K562 (cell line): ENCODE measurements at regions not wholly inside any gene's neighbourhood (a gene's known extent, or its start where the extent isn't known, plus 50 kb on each side); places are given as distances from the start of the nearest gene placed in this dataset.

Experiments used
- ATAC-seq: fragments of 200-7000 bp; cut with Tn5 transposase; 3 replicates; pipeline ENCODE4 v1.9.1; 2020; ENCODE audit warnings: moderate library complexity
- BruUV-seq: library from RNA; stranded (reverse); fragments of 400-500 nt; replicated peaks from 2 replicates; lab custom pipeline; 2021; lab: Mats Ljungman, UMichigan
- CTCF ChIA-PET: fragments of 300-600 bp; formaldehyde crosslinking; extraction: SDS; loops from one replicate; lab custom pipeline; 2021; ENCODE audit warnings: low intra/inter-chr PET ratio; lab: Yijun Ruan, JAX
- POLR2A ChIA-PET: fragments of 300-600, 350-650 bp; sonication (Branson Sonifier 250); formaldehyde crosslinking; extraction: SDS; loops from one replicate; lab custom pipeline; 2021; ENCODE audit warnings: antibody characterized with exemption, inconsistent platforms; lab: Yijun Ruan, JAX
- DNase-seq, 4 experiments: peaks; one replicate each; pipeline versions ENCODE4 v3.0.0 to v3.0.0-alpha.2; 2011 to 2018; ENCODE audit warnings: low spot score in 3 of 4, mixed read lengths in 3 of 4; ENCODE audit errors: extremely low read depth in 1 of 4
- FAIRE-seq: peaks from 2 replicates; lab custom pipeline; 2011; peaks lifted over from hg19 to GRCh38; lab: Jason Lieb, UNC
- H2AFZ ChIP-seq: 2 replicates; pipeline ENCODE4 v1.6.0; 2011; ENCODE audit warnings: low read depth, low read length, control low read depth, inconsistent platforms
- H3K27ac ChIP-seq: fragments of 200-600 bp; 3 replicates; pipeline ENCODE4 v1.8.0; 2011; ENCODE audit warnings: low read depth, mild to moderate bottlenecking, control low read depth, inconsistent platforms, low read length, moderate library complexity, mixed read lengths; ENCODE audit errors: extremely low read depth
- H3K27me3 ChIP-seq, 2 experiments: fragments of 300-600 bp in 1 of 2; 2 replicates in 1 of 2; 3 replicates in 1 of 2; pipeline versions ENCODE4 v1.6.0 to v1.8.0; 2011; ENCODE audit warnings: inconsistent platforms in 2 of 2, low read length in 2 of 2, mild to moderate bottlenecking in 1 of 2, mixed read lengths in 1 of 2, moderate library complexity in 1 of 2; ENCODE audit not compliant: control insufficient read depth in 2 of 2, insufficient read depth in 2 of 2
- H3K36me3 ChIP-seq: fragments of 300-600 bp; 3 replicates; pipeline ENCODE4 v1.8.0; 2011; ENCODE audit warnings: mild to moderate bottlenecking, low read length, inconsistent platforms; ENCODE audit not compliant: control insufficient read depth, insufficient read depth
- H3K4me1 ChIP-seq, 2 experiments: fragments of 200-600 bp in 1 of 2; replicated peaks in 1 of 2; 2 replicates in 1 of 2; 3 replicates in 1 of 2; pipeline versions ENCODE4 v1.5.1 to v1.8.0; 2011; ENCODE audit warnings: inconsistent platforms in 2 of 2, low read length in 2 of 2, mild to moderate bottlenecking in 1 of 2, mixed read lengths in 1 of 2, moderate library complexity in 1 of 2; ENCODE audit not compliant: control insufficient read depth in 2 of 2, insufficient read depth in 2 of 2
- H3K4me2 ChIP-seq: 2 replicates; pipeline ENCODE4 v1.6.1; 2011; ENCODE audit warnings: low read length, control low read depth, inconsistent platforms, mixed read lengths; ENCODE audit not compliant: insufficient read depth
- H3K4me3 ChIP-seq: fragments of 200-600 bp; sonication (generic), shearing (Covaris generic); 2 replicates; pipeline ENCODE4 v1.5.1; 2016; ENCODE audit warnings: control low read depth, inconsistent platforms
- H3K79me2 ChIP-seq: fragments of 200-600 bp; 3 replicates; pipeline ENCODE4 v1.8.0; 2011; ENCODE audit warnings: low read length, inconsistent platforms; ENCODE audit not compliant: control insufficient read depth, insufficient read depth
- H3K9ac ChIP-seq, 2 experiments: 2 replicates each; pipeline versions ENCODE4 v1.6.0 to v1.6.1; 2011; ENCODE audit warnings: low read depth in 2 of 2, low read length in 2 of 2, control low read depth in 1 of 2, inconsistent platforms in 1 of 2, mild to moderate bottlenecking in 1 of 2, mixed read lengths in 1 of 2; ENCODE audit not compliant: insufficient read depth in 1 of 2
- H3K9me1 ChIP-seq: one replicate; pipeline ENCODE4 v1.6.0; 2011; ENCODE audit warnings: inconsistent platforms, mild to moderate bottlenecking, low read length, moderate library complexity; ENCODE audit not compliant: control insufficient read depth, insufficient read depth
- H3K9me3 ChIP-seq: replicated peaks from 2 replicates; pipeline ENCODE4 v1.5.1; 2011; ENCODE audit warnings: low read depth, low read length, inconsistent platforms; ENCODE audit not compliant: control insufficient read depth, insufficient read depth
- H4K20me1 ChIP-seq: replicated peaks from 2 replicates; pipeline ENCODE4 v1.6.1; 2011; ENCODE audit warnings: low read length, inconsistent platforms, mixed read lengths; ENCODE audit not compliant: control insufficient read depth, insufficient read depth
- E4F1 ChIP-seq: fragments of 250-450 bp; sonication (Bioruptor Pico); IDR thresholded peaks from 2 replicates; pipeline ENCODE4 v1.5.0; 2021; ENCODE audit warnings: mild to moderate bottlenecking, borderline replicate concordance
- IRF1 ChIP-seq: sonication (generic); formaldehyde crosslinking; IDR thresholded peaks from 2 replicates; pipeline ENCODE4 v1.8.0; 2022; ENCODE audit warnings: missing genetic modification reagents, mild to moderate bottlenecking, borderline replicate concordance
- KLF10 ChIP-seq: fragments of 250-450 bp; sonication (Bioruptor Pico); IDR thresholded peaks from 2 replicates; pipeline ENCODE4 v1.6.1; 2021; ENCODE audit warnings: matching md5 sums
- MNT ChIP-seq, 2 experiments: fragments of 450-650 bp; conservative IDR thresholded peaks; 2 replicates each; pipeline ENCODE4 v1.6.1; 2017; ENCODE audit warnings: mild to moderate bottlenecking in 2 of 2, moderate library complexity in 2 of 2
- NBN ChIP-seq: fragments of 450-650 bp; IDR thresholded peaks from 2 replicates; pipeline ENCODE4 v1.6.1; 2016; ENCODE audit warnings: low read depth, mild to moderate bottlenecking
- PTBP1 ChIP-seq: fragments of 200-400 bp; formaldehyde crosslinking; IDR thresholded peaks from 2 replicates; pipeline ENCODE4 v1.6.1; 2017; ENCODE audit warnings: low read depth, low read length
- XRCC4 ChIP-seq: IDR thresholded peaks from one replicate; pipeline ENCODE4 v1.6.1; 2011; ENCODE audit not compliant: insufficient read depth, insufficient read length; ENCODE audit errors: extremely low read depth
- ZBTB17 ChIP-seq: fragments of 450-650 bp; formaldehyde crosslinking; IDR thresholded peaks from 2 replicates; pipeline ENCODE4 v1.4.0; 2020; ENCODE audit warnings: mild to moderate bottlenecking
- ZNF444 ChIP-seq: fragments of 250-450 bp; sonication (Bioruptor Pico); IDR thresholded peaks from 2 replicates; pipeline ENCODE4 v1.4.0; 2020; ENCODE audit warnings: mild to moderate bottlenecking, moderate library complexity
- WGBS: fragments of 100-300 bp; shearing (Covaris generic); methylation state at CpG from one replicate; pipeline ENCODE4 v1.1.6; 2016; ENCODE audit warnings: low coverage, mixed read lengths; ENCODE audit not compliant: insufficient coverage; ENCODE audit errors: missing lambda C conversion rate; 5-methylcytosine and 5-hydroxymethylcytosine counted together
- in situ Hi-C: fragments of 300-500 bp; cut with MboI; formaldehyde crosslinking; loops from 4 replicates; pipeline ENCODE4 v1.15.0; 2018; ENCODE audit warnings: inconsistent platforms, mixed read lengths
- intact Hi-C: fragments of 100-400 bp; cut with micrococcal nuclease; formaldehyde crosslinking; loops from 2 replicates; pipeline ENCODE4 v1.14.2; 2022

- TF ChIP-seq IRF1 (CRISPR knock-in tag), result no peak
- TF ChIP-seq, all 486 proteins: peak for 0
Measured at GRCh38 chr4:181858741-181859140, 384.5 kb upstream of the TENM3 start (continued).

GRCh38 chr4:181859439-181859838, 383.8 kb upstream of the TENM3 start:
- H3K9me1 ChIP-seq, result no peaks in the 10 kb centered on the region
- intact Hi-C loops (no loop called here), in situ Hi-C loops (no loop called here)
- WGBS, result 0% methylated on average over 2 of the region's 2 CpGs
- no peak overlapping the region for H3K4me2 ChIP-seq
- FAIRE-seq (no peak), ATAC-seq (no peak), DNase-seq (no peak)
- no peaks in the 10 kb centered on the region for H3K4me1 ChIP-seq
- H3K36me3 ChIP-seq, result no peaks in the 10 kb centered on the region
- no peaks in the 10 kb centered on the region; the same call in 1 of the 2 replicates for H3K9me3 ChIP-seq
- CTCF ChIA-PET, result no interaction called here
- no peak overlapping the region for H3K27ac ChIP-seq
- no peaks in the 10 kb centered on the region for H3K27me3 ChIP-seq
- no peak overlapping the region for H2AFZ ChIP-seq
- H3K4me3 ChIP-seq, result no peak overlapping the region
- H3K79me2 ChIP-seq, result no peaks in the 10 kb centered on the region
- TF ChIP-seq MNT (conservative IDR thresholded peaks at IDR 0.05) (no peak), E4F1 (no peak), NBN (no peak), KLF10 (CRISPR knock-in tag) (no peak), ZBTB17 (CRISPR knock-in tag) (no peak), ZNF444 (CRISPR knock-in tag) (no peak), XRCC4 (no peak), PTBP1 (no peak)
- no TSS peak for BruUV-seq
- no peak overlapping the region for H3K9ac ChIP-seq
- POLR2A ChIA-PET, result no interaction called here
- H4K20me1 ChIP-seq, result no peaks in the 10 kb centered on the region
